ENCODE measurements at regions not wholly inside any gene's neighbourhood (a gene's known extent, or its start where the extent isn't known, plus 50 kb on each side); places are given as distances from the start of the nearest gene placed in this dataset.

DNA sequence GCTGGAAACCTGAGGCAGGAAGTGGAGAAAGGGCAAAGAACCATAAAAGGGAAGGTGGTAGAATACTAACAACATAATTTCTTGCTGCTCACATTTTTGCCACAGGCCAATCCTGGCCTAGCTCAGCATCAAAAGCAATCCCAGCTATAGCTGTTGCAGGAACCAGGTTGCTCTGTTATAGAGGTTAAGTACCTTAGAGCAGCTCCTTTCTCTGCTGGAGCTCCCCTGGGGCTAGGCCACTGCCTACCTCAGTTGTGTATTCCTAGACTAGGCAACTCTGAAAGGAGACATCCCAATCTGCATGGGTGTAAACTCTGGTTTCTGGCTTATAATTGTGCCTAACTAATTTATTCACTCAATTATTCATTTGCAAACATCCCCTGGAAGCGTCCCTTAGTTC lies 108.4 kb downstream of the ZNF365 start:
- Histone ChIP-seq H3K27me3 (ENCODE audit: insufficient read depth, low read length) (no peaks in the 10 kb centered on the region), H4K91ac (ENCODE audit: insufficient read length, low read depth, low read length) (no peak overlapping the region), H3K4ac (ENCODE audit: low read depth, low read length) (no peak overlapping the region), H3K23ac (ENCODE audit: insufficient read length, low read depth, low read length) (no peak overlapping the region), H3K4me1 (ENCODE audit: insufficient read depth, low read length) (no peaks in the 10 kb centered on the region), H3K79me2 (ENCODE audit: insufficient read depth, low read length) (no peaks in the 10 kb centered on the region), H3K56ac (ENCODE audit: insufficient read length, low read depth, low read length) (no peak overlapping the region), H3T11ph (ENCODE audit: low read length) (no peak overlapping the region), H3K18ac (ENCODE audit: insufficient read length, low read depth, low read length) (no peak overlapping the region), H2BK5ac (ENCODE audit: insufficient read length, low read length) (no peak overlapping the region), H2AK5ac (ENCODE audit: insufficient read length, low read length) (no peak overlapping the region), H2BK20ac (ENCODE audit: low read depth, low read length, poor library complexity, severe bottlenecking) (no peak overlapping the region), H3K9me3 (ENCODE audit: control insufficient read depth, low read depth, low read length) (no peaks in the 10 kb centered on the region), H3K79me1 (ENCODE audit: insufficient read depth, low read depth, low read length, poor library complexity, severe bottlenecking) (no peaks in the 10 kb centered on the region), H4K5ac (ENCODE audit: insufficient read length, low read depth, low read length) (no peak overlapping the region), H2BK120ac (ENCODE audit: low read depth, low read length, poor library complexity, severe bottlenecking) (no peak overlapping the region), H3K9ac (ENCODE audit: extremely low read depth, insufficient read length, low read length) (no peak overlapping the region), H3K27ac (ENCODE audit: insufficient read length, low read depth, low read length) (no peak overlapping the region), H3K23me2 (ENCODE audit: insufficient read length, low read depth, low read length, poor library complexity, severe bottlenecking) (no peaks in the 10 kb centered on the region), H3K14ac (ENCODE audit: insufficient read depth, low read length) (no peak overlapping the region), H2AFZ (ENCODE audit: low read length) (no peak overlapping the region), H2BK12ac (ENCODE audit: insufficient read length, low read depth, low read length) (no peak overlapping the region), H4K8ac (replicated peaks; ENCODE audit: insufficient read length, low read depth, low read length) (no peak overlapping the region), H2BK15ac (ENCODE audit: low read depth, low read length) (no peak overlapping the region), H3K4me2 (ENCODE audit: insufficient read depth, insufficient read length, low read length) (no peak overlapping the region), H4K20me1 (ENCODE audit: control insufficient read depth, insufficient read depth, insufficient read length) (no peaks in the 10 kb centered on the region)
- no peak for DNase-seq
- no peak overlapping the region for H3K4me3 Mint-ChIP-seq
- H3K36me3 Mint-ChIP-seq (ENCODE audit: insufficient read depth in 1 of 3, low read depth in 3 of 3) = no peaks in the 10 kb centered on the region
- peaks cover 2% of the 10 kb centered on the region in 2 experiments; a peak in 3 of 4 replicates for H3K4me1 Mint-ChIP-seq
- H3K27me3 Mint-ChIP-seq (ENCODE audit: low read depth) = no peaks in the 10 kb centered on the region
- no peaks in the 10 kb centered on the region for H3K9me3 Mint-ChIP-seq
- no peak overlapping the region for H3K27ac Mint-ChIP-seq
- TF ChIP-seq, protein P1, sequence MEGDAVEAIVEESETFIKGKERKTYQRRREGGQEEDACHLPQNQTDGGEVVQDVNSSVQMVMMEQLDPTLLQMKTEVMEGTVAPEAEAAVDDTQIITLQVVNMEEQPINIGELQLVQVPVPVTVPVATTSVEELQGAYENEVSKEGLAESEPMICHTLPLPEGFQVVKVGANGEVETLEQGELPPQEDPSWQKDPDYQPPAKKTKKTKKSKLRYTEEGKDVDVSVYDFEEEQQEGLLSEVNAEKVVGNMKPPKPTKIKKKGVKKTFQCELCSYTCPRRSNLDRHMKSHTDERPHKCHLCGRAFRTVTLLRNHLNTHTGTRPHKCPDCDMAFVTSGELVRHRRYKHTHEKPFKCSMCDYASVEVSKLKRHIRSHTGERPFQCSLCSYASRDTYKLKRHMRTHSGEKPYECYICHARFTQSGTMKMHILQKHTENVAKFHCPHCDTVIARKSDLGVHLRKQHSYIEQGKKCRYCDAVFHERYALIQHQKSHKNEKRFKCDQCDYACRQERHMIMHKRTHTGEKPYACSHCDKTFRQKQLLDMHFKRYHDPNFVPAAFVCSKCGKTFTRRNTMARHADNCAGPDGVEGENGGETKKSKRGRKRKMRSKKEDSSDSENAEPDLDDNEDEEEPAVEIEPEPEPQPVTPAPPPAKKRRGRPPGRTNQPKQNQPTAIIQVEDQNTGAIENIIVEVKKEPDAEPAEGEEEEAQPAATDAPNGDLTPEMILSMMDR (conservative IDR thresholded peaks at IDR 0.05) = no peak
- WGBS (ENCODE audit: extremely low coverage, insufficient read length, low lambda C conversion rate) = no CpG with 5 or more reads among the region's 1 CpG

Data from H9 (cell line).